Vagina (tissue), 2 donors: ENCODE measurements at regions not wholly inside any gene's neighbourhood (a gene's known extent, or its start where the extent isn't known, plus 50 kb on each side); places are given as distances from the start of the nearest gene placed in this dataset.
"Not testable (repeated sequence)": the region's sequence is repeated elsewhere in the genome, so short reads cannot be mapped to it uniquely, and the experiment has no call there.

Source experiments
- DNase-seq, 2 donors: peaks; one replicate each; pipeline ENCODE4 v3.0.0-alpha.2; 2017; ENCODE audit errors: extremely low spot score in 2 of 2
- H3K27ac ChIP-seq: fragments of 200-600 bp; sonication (generic); one replicate; pipeline ENCODE4 v1.5.1; 2019
- H3K27me3 ChIP-seq: fragments of 200-600 bp; sonication (generic); one replicate; pipeline ENCODE4 v1.5.1; 2019
- H3K36me3 ChIP-seq, 2 donors: fragments of 200-600 bp; sonication (generic); one replicate each; pipeline ENCODE4 v1.5.1; 2017 to 2019
- H3K4me1 ChIP-seq: fragments of 200-600 bp; sonication (generic); one replicate; pipeline ENCODE4 v1.5.1; 2019
- H3K4me3 ChIP-seq, 2 donors: fragments of 200-600 bp; sonication (generic); 1 replicate in 1 of 2; 2 replicates in 1 of 2; pipeline ENCODE4 v1.5.1; 2016 to 2019
- H3K9me3 ChIP-seq: fragments of 200-600 bp; sonication (generic); one replicate; pipeline ENCODE4 v1.5.1; 2019
- CTCF ChIP-seq, 3 experiments: fragments of 450-650 bp in 2 of 3; fragments of 200-600 bp in 1 of 3; sonication (generic) in 1 of 3; IDR thresholded peaks; one replicate each; pipeline ENCODE4 v1.5.1; 2017 to 2019; ENCODE audit warnings: antibody characterized with exemption in 3 of 3, mild to moderate bottlenecking in 2 of 3, moderate library complexity in 2 of 3
- POLR2A ChIP-seq, 2 donors: fragments of 450-650 bp; IDR thresholded peaks; one replicate each; pipeline ENCODE4 v1.6.1; 2017; ENCODE audit warnings: antibody characterized with exemption in 2 of 2, mild to moderate bottlenecking in 2 of 2, moderate library complexity in 2 of 2
- POLR2AphosphoS5 ChIP-seq, 2 donors: sonication (generic); formaldehyde crosslinking; IDR thresholded peaks; one replicate each; pipeline ENCODE4 v1.9.0; 2017; ENCODE audit warnings: antibody characterized with exemption in 2 of 2, mild to moderate bottlenecking in 2 of 2, low read depth in 1 of 2; ENCODE audit not compliant: insufficient read depth in 1 of 2
- intact Hi-C: fragments of 100-400 bp; cut with DNase I; formaldehyde crosslinking; loops from one replicate; pipeline ENCODE4 v1.15.1; 2023

GRCh38 chr2:210730672-210731071 is 174.3 kb downstream of the CPS1 start:
- no peak overlapping the region for H3K27ac ChIP-seq
- H3K9me3 ChIP-seq, result no peaks in the 10 kb centered on the region
- DNase-seq, result no peak
- H3K4me1 ChIP-seq, result no peaks in the 10 kb centered on the region
- H3K27me3 ChIP-seq, result no peaks in the 10 kb centered on the region
- intact Hi-C loops, result no loop called here
- no peak overlapping the region for H3K4me3 ChIP-seq
- H3K36me3 ChIP-seq, result no peaks in the 10 kb centered on the region
- no peak for TF ChIP-seq POLR2AphosphoS5 (IDR thresholded peaks at IDR 0.05; ENCODE audit: insufficient read depth in 1 of 2, low read depth in 1 of 2)

DNA sequence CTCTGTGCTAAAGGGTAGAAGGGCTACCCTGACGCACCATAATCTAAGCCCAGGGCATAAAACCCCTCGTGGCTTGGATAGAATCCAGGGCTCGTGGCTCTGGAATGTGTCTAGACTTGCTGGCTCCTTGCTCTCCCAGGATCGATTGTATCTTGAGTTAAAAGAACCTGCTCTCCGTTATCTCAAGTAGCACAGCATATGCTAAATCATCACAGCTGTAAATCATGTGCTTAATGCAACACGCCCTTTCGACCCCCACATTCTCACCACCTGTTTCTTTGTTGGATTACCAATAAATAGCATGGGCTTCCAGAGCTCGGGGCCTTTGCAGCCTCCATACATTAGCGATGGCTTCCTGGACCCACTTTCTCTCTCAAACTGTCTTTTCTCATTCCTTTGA is 190.4 kb downstream of the CPS1 start:
- H3K36me3 ChIP-seq, H3K4me1 ChIP-seq, H3K4me3 ChIP-seq, intact Hi-C loops, DNase-seq, H3K27ac ChIP-seq, H3K9me3 ChIP-seq, H3K27me3 ChIP-seq: not testable (repeated sequence)

- H3K36me3 ChIP-seq, result no peaks in the 10 kb centered on the region
- no peak overlapping the region for H3K27ac ChIP-seq
- no peaks in the 10 kb centered on the region for H3K9me3 ChIP-seq
- H3K4me1 ChIP-seq, result no peaks in the 10 kb centered on the region
- TF ChIP-seq POLR2AphosphoS5 (IDR thresholded peaks at IDR 0.05; ENCODE audit: insufficient read depth in 1 of 2, low read depth in 1 of 2) (no peak), CTCF (IDR thresholded peaks at IDR 0.05) (no peak), POLR2A (IDR thresholded peaks at IDR 0.05) (no peak)
- H3K27me3 ChIP-seq, result no peaks in the 10 kb centered on the region
- DNase-seq, result no peak
- no peak overlapping the region for H3K4me3 ChIP-seq
- intact Hi-C loops, result no loop called here
Measured at GRCh38 chr2:210752532-210752931, 196.1 kb downstream of the CPS1 start.

DNA sequence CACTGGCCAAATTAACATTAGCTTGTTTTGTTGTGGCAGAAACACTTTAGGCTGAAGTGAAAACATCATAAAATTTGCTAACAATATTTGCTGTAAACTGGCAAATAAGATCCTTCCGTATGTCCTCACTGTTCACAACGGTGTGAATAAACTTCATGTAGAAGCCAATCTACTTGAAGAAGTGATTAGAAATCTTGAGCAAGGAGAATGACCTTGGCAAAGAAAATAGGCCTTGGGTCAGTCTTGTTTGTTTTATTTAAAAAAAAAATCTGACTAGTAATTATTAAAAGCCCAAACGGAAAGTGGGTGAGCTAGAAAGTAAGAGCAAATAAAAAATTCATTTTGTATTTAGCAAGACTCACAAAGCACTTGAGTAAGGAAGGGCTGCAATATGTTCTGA is 197.0 kb downstream of the CPS1 start:
- intact Hi-C loops, result no loop called here
- no peak overlapping the region for H3K27ac ChIP-seq
- DNase-seq, result no peak
- no peaks in the 10 kb centered on the region for H3K27me3 ChIP-seq
- no peak for TF ChIP-seq POLR2AphosphoS5 (IDR thresholded peaks at IDR 0.05; ENCODE audit: insufficient read depth in 1 of 2, low read depth in 1 of 2)
- no peak for TF ChIP-seq POLR2A (IDR thresholded peaks at IDR 0.05)
- no peak for TF ChIP-seq CTCF (IDR thresholded peaks at IDR 0.05)
- H3K4me3 ChIP-seq, result no peak overlapping the region
- H3K4me1 ChIP-seq, result no peaks in the 10 kb centered on the region
- no peaks in the 10 kb centered on the region for H3K36me3 ChIP-seq
- no peaks in the 10 kb centered on the region for H3K9me3 ChIP-seq

DNA sequence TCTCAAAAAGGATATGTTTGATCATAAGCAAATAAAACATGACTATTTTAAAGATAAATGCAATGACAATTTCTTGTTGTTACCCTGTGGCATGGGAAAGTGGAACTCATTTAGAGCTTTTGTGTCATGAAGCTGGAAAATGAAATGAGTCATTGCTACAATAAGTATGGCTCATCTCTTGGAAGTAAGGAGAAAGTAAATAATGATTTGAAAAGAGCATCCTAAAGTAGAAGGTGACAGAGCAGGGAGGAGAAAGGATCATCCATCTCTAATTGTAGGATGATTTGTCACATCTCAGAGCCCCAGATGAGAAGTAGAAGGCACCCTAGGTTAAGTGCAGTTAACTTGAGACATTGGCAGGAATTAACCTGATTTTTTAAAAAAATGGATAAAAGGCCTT is 200.5 kb downstream of the CPS1 start:
- H3K9me3 ChIP-seq, result no peaks in the 10 kb centered on the region
- no peak overlapping the region for H3K27ac ChIP-seq
- no peaks in the 10 kb centered on the region for H3K27me3 ChIP-seq
- H3K4me3 ChIP-seq, result no peak overlapping the region
- no peak for DNase-seq
- TF ChIP-seq POLR2A (IDR thresholded peaks at IDR 0.05), result no peak
- no peak for TF ChIP-seq POLR2AphosphoS5 (IDR thresholded peaks at IDR 0.05; ENCODE audit: insufficient read depth in 1 of 2, low read depth in 1 of 2)
- no peak for TF ChIP-seq CTCF (IDR thresholded peaks at IDR 0.05)
- no peaks in the 10 kb centered on the region for H3K36me3 ChIP-seq
- no peaks in the 10 kb centered on the region for H3K4me1 ChIP-seq
- intact Hi-C loops, result no loop called here

DNA sequence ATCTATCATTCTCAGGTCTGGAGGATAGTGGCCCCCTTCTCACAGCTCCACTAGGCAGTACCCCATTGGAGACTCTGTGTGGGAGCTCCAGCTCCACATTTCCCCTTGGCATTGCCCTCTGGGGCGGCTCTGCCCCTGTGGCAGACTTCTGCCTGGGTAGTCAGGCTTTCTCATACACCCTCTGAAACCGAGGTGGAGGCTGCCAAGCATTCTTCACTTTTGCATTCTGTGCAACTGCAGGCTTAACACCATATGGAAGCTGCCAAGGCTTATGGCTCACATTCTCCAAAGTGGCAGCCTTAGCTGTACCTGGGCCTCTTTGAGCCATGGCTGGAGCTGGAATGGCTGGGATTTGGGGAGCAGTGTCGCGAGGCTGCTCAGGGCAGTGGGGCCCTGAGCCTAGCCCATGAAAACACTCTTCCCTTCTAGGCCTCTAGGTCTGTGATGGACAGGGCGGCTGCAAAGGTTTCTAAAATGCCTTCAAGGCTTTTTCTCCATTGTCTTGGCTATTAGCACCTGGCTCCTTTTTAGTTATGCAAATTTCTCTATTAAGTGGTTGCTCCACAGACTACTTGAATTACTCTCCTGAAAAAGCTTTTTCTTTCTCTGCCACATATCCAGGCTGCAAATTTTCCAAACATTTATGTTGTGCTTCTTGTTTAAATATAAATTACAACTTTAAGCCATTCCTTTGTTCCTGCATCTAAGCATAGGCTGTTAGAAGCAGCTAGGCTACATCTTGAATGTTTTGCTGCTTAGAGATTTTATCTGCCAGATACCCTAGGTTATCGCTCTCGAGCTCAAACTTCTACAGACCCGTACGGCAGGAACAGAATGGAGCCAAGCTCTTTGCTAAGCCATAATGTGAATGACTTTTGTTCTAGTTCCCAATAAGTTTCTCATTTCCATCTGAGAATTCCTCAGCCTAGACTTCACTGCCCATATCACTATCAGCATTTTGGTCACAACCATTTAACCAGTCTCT is 206.5 kb downstream of the CPS1 start:
- Histone ChIP-seq H3K4me3 (no peak overlapping the region), H3K36me3 (no peaks in the 10 kb centered on the region), H3K9me3 (no peaks in the 10 kb centered on the region), H3K27ac (no peak overlapping the region), H3K4me1 (no peaks in the 10 kb centered on the region), H3K27me3 (no peaks in the 10 kb centered on the region)
- intact Hi-C loops, result no loop called here
- no peak for DNase-seq
- TF ChIP-seq POLR2A (IDR thresholded peaks at IDR 0.05) (no peak), POLR2AphosphoS5 (IDR thresholded peaks at IDR 0.05; ENCODE audit: insufficient read depth in 1 of 2, low read depth in 1 of 2) (no peak), CTCF (IDR thresholded peaks at IDR 0.05) (no peak)
